ENCODE measurements at regions not wholly inside any gene's neighbourhood (a gene's known extent, or its start where the extent isn't known, plus 50 kb on each side); places are given as distances from the start of the nearest gene placed in this dataset.

DNA sequence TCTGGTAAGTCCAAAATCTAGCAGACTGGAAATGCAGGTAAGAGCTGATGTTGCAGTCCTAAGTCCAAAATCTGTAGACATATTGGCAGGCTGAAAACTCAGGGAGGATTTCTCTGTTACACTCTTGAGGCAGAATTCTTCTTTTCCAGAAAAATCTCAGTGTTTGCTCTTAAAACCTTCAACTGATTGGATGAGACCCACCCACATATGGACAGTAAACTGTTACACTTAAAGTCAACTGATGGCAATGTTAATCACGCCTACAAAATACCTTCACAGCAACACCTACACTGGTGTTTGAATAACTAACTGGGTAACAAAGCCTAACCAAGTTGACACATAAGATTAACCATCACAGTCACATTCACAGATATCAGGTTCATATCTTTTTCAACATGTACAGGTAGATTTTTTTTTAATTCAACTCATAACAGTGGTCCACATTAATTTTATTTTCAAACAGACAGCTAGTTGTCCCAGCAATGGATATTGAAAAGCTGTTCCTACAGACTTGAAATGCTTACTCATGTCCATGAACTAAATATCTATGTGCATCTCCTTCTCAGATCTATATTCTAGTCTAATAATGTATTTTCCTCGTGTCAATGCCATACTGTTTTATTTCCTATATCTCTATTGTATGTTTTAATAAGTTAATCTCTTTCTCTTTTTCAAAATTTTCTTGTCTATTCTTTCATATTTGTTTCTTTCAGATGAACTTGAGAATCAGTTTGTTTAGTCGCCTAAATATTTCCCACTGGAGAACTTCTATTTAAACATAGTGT lies 110.1 kb downstream of the TMPRSS5 start:
- TF ChIP-seq, protein P1, sequence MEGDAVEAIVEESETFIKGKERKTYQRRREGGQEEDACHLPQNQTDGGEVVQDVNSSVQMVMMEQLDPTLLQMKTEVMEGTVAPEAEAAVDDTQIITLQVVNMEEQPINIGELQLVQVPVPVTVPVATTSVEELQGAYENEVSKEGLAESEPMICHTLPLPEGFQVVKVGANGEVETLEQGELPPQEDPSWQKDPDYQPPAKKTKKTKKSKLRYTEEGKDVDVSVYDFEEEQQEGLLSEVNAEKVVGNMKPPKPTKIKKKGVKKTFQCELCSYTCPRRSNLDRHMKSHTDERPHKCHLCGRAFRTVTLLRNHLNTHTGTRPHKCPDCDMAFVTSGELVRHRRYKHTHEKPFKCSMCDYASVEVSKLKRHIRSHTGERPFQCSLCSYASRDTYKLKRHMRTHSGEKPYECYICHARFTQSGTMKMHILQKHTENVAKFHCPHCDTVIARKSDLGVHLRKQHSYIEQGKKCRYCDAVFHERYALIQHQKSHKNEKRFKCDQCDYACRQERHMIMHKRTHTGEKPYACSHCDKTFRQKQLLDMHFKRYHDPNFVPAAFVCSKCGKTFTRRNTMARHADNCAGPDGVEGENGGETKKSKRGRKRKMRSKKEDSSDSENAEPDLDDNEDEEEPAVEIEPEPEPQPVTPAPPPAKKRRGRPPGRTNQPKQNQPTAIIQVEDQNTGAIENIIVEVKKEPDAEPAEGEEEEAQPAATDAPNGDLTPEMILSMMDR (IDR thresholded peaks at IDR 0.05) = no peak
- TF ChIP-seq POLR2AphosphoS5 (IDR thresholded peaks at IDR 0.05) (no peak), POLR2A (IDR thresholded peaks at IDR 0.05) (no peak), EP300 (IDR thresholded peaks at IDR 0.05) (no peak)

Measured in gastroesophageal sphincter (tissue), 3 donors.